ENCODE measurements at regions not wholly inside any gene's neighbourhood (a gene's known extent, or its start where the extent isn't known, plus 50 kb on each side); places are given as distances from the start of the nearest gene placed in this dataset.
"Not testable (repeated sequence)": the region's sequence is repeated elsewhere in the genome, so short reads cannot be mapped to it uniquely, and the experiment has no call there.

- H3K4me3 ChIP-seq; H3K27ac ChIP-seq (replicated peaks); DNase-seq; intact Hi-C loops (cut with micrococcal nuclease); H3K9me3 ChIP-seq (replicated peaks); H3K4me1 ChIP-seq; H3K27me3 ChIP-seq (ENCODE audit: low read depth); H3K36me3 ChIP-seq: not testable (repeated sequence)
These were observed 629.1 kb downstream of the TTLL7 start for GRCh38 chr1:83369853-83370252.

- DNase-seq; H3K36me3 ChIP-seq; H3K4me1 ChIP-seq; H3K4me3 ChIP-seq; H3K9me3 ChIP-seq (replicated peaks); H3K27ac ChIP-seq (replicated peaks); H3K27me3 ChIP-seq (ENCODE audit: low read depth); intact Hi-C loops (cut with micrococcal nuclease): not testable (repeated sequence)
These were observed 633.6 kb downstream of the TTLL7 start for GRCh38 chr1:83365320-83365719.

- H3K4me3 ChIP-seq; H3K27me3 ChIP-seq (ENCODE audit: low read depth); H3K9me3 ChIP-seq (replicated peaks); H3K36me3 ChIP-seq; intact Hi-C loops (cut with micrococcal nuclease); H3K27ac ChIP-seq (replicated peaks); DNase-seq: not testable (repeated sequence)
- H3K4me1 ChIP-seq = peaks cover 11% of the 10 kb centered on the region
These were observed 653.6 kb downstream of the TTLL7 start for GRCh38 chr1:83345375-83345774.

DNA sequence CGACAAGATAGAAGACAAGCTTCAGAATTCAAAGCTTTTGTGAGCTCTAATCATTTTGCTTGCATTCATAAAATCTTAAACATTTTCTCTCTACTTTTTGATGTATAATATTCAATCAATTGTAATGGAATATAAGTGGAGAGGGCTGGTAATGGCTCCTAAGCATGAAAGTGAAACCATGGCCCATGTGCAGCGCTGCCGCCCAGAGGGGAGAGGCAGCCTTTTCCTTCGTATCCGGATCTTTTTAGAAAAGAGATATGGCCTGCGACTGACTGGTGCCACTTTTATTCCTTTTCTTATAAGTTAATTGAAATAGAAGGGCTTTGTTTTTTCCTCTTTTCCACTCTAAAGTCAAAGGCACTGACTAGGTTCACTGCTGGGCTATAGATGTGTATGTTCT, 655.2 kb downstream of the TTLL7 start:
- H3K36me3 ChIP-seq; H3K27me3 ChIP-seq (ENCODE audit: low read depth); intact Hi-C loops (cut with micrococcal nuclease); H3K9me3 ChIP-seq (replicated peaks); H3K4me3 ChIP-seq; DNase-seq: not testable (repeated sequence)
- H3K4me1 ChIP-seq = peaks cover 11% of the 10 kb centered on the region
- peak overlapping the region; percentile 41 for H3K27ac ChIP-seq (replicated peaks)

DNA sequence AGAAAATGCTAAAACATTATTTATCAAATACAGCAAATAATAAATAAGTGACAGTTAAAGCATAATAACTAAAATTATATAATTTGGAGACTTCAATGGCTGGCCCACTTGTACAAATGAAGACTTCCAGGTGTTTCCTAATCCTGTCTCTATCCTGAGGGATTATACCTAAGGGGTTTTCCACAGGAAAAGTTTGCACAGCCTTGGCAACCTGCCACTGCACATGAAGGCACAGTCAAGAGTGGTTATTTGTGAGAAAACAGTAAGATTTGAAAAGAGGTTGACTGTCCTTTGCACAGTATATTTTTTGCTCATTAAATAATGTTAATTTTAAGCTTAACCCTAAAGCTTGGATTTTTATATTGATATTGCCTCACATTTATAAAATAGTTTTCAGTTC, 655.9 kb downstream of the TTLL7 start:
- H3K27me3 ChIP-seq (ENCODE audit: low read depth); H3K9me3 ChIP-seq (replicated peaks); H3K27ac ChIP-seq (replicated peaks); H3K4me3 ChIP-seq; H3K36me3 ChIP-seq; intact Hi-C loops (cut with micrococcal nuclease): not testable (repeated sequence)
- DNase-seq = peak; percentile 22
- peaks cover 11% of the 10 kb centered on the region for H3K4me1 ChIP-seq

DNA sequence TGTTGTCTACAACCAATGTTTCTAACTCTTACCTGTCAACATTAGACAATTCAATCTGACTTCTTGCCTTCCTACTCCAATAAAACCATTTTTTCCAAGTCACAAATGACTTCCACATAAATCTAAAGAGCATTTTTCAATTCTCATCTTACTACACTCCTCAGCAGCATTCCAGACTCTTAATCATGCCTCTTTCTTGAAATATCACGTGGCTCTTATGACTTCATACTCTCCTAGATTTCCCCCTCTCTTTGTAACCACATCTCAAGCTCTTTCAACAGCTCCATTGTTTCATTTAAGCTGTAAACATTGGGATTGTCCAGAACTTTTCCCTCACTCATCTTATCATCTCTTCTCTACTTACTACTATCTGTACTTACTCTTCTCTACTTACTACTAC, 666.6 kb downstream of the TTLL7 start:
- DNase-seq; H3K27ac ChIP-seq (replicated peaks); H3K36me3 ChIP-seq; H3K27me3 ChIP-seq (ENCODE audit: low read depth); intact Hi-C loops (cut with micrococcal nuclease); H3K4me3 ChIP-seq; H3K9me3 ChIP-seq (replicated peaks); H3K4me1 ChIP-seq: not testable (repeated sequence)

GRCh38 chr1:83318366-83318765, 680.6 kb downstream of the TTLL7 start:
- TF ChIP-seq CTCF (IDR thresholded peaks at IDR 0.05; ENCODE audit: borderline replicate concordance) = no peak
- no peak for DNase-seq
- no peaks in the 10 kb centered on the region for H3K27me3 ChIP-seq (ENCODE audit: low read depth)

DNA sequence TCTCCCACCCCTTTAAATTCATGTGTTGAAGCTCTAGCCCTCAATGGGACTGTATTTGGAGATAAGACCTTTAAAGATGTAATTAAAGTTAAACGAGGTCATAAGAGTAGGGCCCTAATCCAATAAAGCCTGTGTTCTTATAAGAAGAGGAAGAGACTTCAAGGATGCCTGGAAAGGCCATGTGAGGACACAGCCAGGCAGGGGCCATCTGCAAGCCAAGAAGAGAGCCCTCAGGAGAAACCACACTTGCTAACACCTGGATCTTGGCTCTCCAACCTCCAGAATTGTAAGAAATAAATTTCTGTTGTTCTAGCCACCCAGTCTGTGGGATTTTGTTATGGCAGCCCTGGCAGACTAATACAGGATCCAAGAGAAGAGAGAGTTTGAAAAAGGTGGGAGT, 683.5 kb downstream of the TTLL7 start:
- H3K27ac ChIP-seq (replicated peaks); H3K9me3 ChIP-seq (replicated peaks); H3K4me3 ChIP-seq; H3K4me1 ChIP-seq; intact Hi-C loops (cut with micrococcal nuclease); H3K36me3 ChIP-seq; DNase-seq; H3K27me3 ChIP-seq (ENCODE audit: low read depth): not testable (repeated sequence)

More at GRCh38 chr1:83318366-83318765, 680.6 kb downstream of the TTLL7 start:
- Histone ChIP-seq H3K4me3 (no peak overlapping the region), H3K4me1 (no peaks in the 10 kb centered on the region), H3K27ac (replicated peaks) (no peak overlapping the region), H3K9me3 (replicated peaks) (peaks cover 8% of the 10 kb centered on the region), H3K36me3 (no peaks in the 10 kb centered on the region)
- intact Hi-C loops (cut with micrococcal nuclease) = no loop called here

GRCh38 chr1:83310161-83310560, 688.8 kb downstream of the TTLL7 start:
- not testable (repeated sequence) for H3K36me3 ChIP-seq

GRCh38 chr1:83309035-83309434, 689.9 kb downstream of the TTLL7 start:
- H3K36me3 ChIP-seq; H3K27me3 ChIP-seq (ENCODE audit: low read depth); H3K4me3 ChIP-seq; H3K4me1 ChIP-seq; H3K27ac ChIP-seq (replicated peaks); intact Hi-C loops (cut with micrococcal nuclease); DNase-seq; H3K9me3 ChIP-seq (replicated peaks): not testable (repeated sequence)
- TF ChIP-seq CTCF (IDR thresholded peaks at IDR 0.05; ENCODE audit: borderline replicate concordance) = peak; percentile 36

More at GRCh38 chr1:83310161-83310560, 688.8 kb downstream of the TTLL7 start:
- H3K9me3 ChIP-seq (replicated peaks); H3K4me3 ChIP-seq; H3K27me3 ChIP-seq (ENCODE audit: low read depth); intact Hi-C loops (cut with micrococcal nuclease); DNase-seq; H3K4me1 ChIP-seq; H3K27ac ChIP-seq (replicated peaks): not testable (repeated sequence)

GRCh38 chr1:83306811-83307210, 692.1 kb downstream of the TTLL7 start:
- DNase-seq; H3K4me1 ChIP-seq; H3K36me3 ChIP-seq; H3K4me3 ChIP-seq; intact Hi-C loops (cut with micrococcal nuclease); H3K9me3 ChIP-seq (replicated peaks); H3K27ac ChIP-seq (replicated peaks); H3K27me3 ChIP-seq (ENCODE audit: low read depth): not testable (repeated sequence)

- H3K4me3 ChIP-seq; H3K36me3 ChIP-seq; H3K9me3 ChIP-seq (replicated peaks); H3K27me3 ChIP-seq (ENCODE audit: low read depth); H3K27ac ChIP-seq (replicated peaks); H3K4me1 ChIP-seq; intact Hi-C loops (cut with micrococcal nuclease); DNase-seq: not testable (repeated sequence)
These were observed 703.3 kb downstream of the TTLL7 start for GRCh38 chr1:83295594-83295993.

DNA sequence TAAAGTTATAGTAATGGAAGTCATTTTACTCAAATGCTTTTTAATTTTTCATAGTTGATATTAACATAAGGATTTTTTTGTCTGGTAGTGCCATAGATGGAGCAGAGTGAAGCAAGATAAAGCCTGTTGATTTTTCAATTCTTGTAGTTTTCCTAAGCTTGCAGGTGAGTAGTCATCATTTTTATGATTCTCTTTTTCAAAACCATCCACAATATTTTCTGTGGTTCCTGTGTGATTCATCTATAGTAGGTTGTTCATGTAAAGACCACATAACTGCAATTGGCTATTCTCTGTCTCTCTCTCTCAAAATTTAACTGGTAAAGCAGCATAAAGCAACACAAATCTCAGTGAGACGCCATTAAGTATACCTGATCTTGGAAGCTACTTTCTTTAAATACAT, 711.5 kb downstream of the TTLL7 start:
- H3K27me3 ChIP-seq (ENCODE audit: low read depth); H3K36me3 ChIP-seq; H3K4me3 ChIP-seq; DNase-seq; H3K27ac ChIP-seq (replicated peaks); intact Hi-C loops (cut with micrococcal nuclease); H3K4me1 ChIP-seq; H3K9me3 ChIP-seq (replicated peaks): not testable (repeated sequence)

Measured in left ventricle myocardium inferior (tissue), 1 donor.